ENCODE measurements at regions not wholly inside any gene's neighbourhood (a gene's known extent, or its start where the extent isn't known, plus 50 kb on each side); places are given as distances from the start of the nearest gene placed in this dataset.

- POLR2A ChIA-PET (ENCODE audit: low non-redundant PET) = no interaction called here
- DNase-seq (ENCODE audit: low spot score) = no peak
- CTCF ChIA-PET = no interaction called here
- no peak overlapping the region for H3K27ac ChIP-seq
- no peak for TF ChIP-seq CTCF (conservative IDR thresholded peaks at IDR 0.05; ENCODE audit: low read depth)
Observed at GRCh38 chr3:104677932-104678331, 688.8 kb upstream of the ALCAM start.

GRCh38 chr3:104685492-104685891 is 681.2 kb upstream of the ALCAM start:
- no peak for TF ChIP-seq CTCF (conservative IDR thresholded peaks at IDR 0.05; ENCODE audit: low read depth)
- no peak overlapping the region for H3K27ac ChIP-seq
- CTCF ChIA-PET = no interaction called here
- POLR2A ChIA-PET (ENCODE audit: low non-redundant PET) = no interaction called here
- no peak for DNase-seq (ENCODE audit: low spot score)

GRCh38 chr3:104687362-104687761 is 679.3 kb upstream of the ALCAM start:
- DNase-seq (ENCODE audit: low spot score) = no peak
- POLR2A ChIA-PET (ENCODE audit: low non-redundant PET) = no interaction called here
- no peak overlapping the region for H3K27ac ChIP-seq
- CTCF ChIA-PET = no interaction called here
- TF ChIP-seq CTCF (conservative IDR thresholded peaks at IDR 0.05; ENCODE audit: low read depth) = no peak

- ChIA-PET CTCF (interaction anchor here (0.7 kb wide), 1 partner anchor 25 kb away, joined by 3 read pairs; no protein-coding TSS in a partner anchor), POLR2A (ENCODE audit: low non-redundant PET) (no interaction called here)
- TF ChIP-seq CTCF (conservative IDR thresholded peaks at IDR 0.05; ENCODE audit: low read depth) = no peak
- DNase-seq (ENCODE audit: low spot score) = no peak
- no peak overlapping the region for H3K27ac ChIP-seq
Observed at GRCh38 chr3:104696470-104696869, 670.2 kb upstream of the ALCAM start.

GRCh38 chr3:104711406-104711805 is 655.3 kb upstream of the ALCAM start:
- POLR2A ChIA-PET (ENCODE audit: low non-redundant PET) = no interaction called here
- no peak overlapping the region for H3K27ac ChIP-seq
- TF ChIP-seq CTCF (conservative IDR thresholded peaks at IDR 0.05; ENCODE audit: low read depth) = no peak
- CTCF ChIA-PET = no interaction called here
- no peak for DNase-seq (ENCODE audit: low spot score)

GRCh38 chr3:104715972-104716371 is 650.7 kb upstream of the ALCAM start:
- ChIA-PET CTCF (no interaction called here), POLR2A (ENCODE audit: low non-redundant PET) (no interaction called here)
- H3K27ac ChIP-seq = no peak overlapping the region
- TF ChIP-seq CTCF (conservative IDR thresholded peaks at IDR 0.05; ENCODE audit: low read depth) = no peak
- DNase-seq (ENCODE audit: low spot score) = no peak

GRCh38 chr3:104717828-104718196 is 648.9 kb upstream of the ALCAM start:
- CTCF ChIA-PET = interaction anchor here (0.6 kb wide), 1 partner anchor 85 kb away, joined by 4 read pairs; no protein-coding TSS in a partner anchor
- POLR2A ChIA-PET (ENCODE audit: low non-redundant PET) = no interaction called here
- DNase-seq (ENCODE audit: low spot score) = no peak
- no peak overlapping the region for H3K27ac ChIP-seq
- TF ChIP-seq CTCF (conservative IDR thresholded peaks at IDR 0.05; ENCODE audit: low read depth) = no peak
